GM19043 (cell line): ENCODE measurements at regions not wholly inside any gene's neighbourhood (a gene's known extent, or its start where the extent isn't known, plus 50 kb on each side); places are given as distances from the start of the nearest gene placed in this dataset.

Experiments
- ATAC-seq: cut with Tn5 transposase; IDR thresholded peaks from one replicate; pipeline ENCODE4 v1.9.1; 2021; ENCODE audit warnings: low read depth; ENCODE audit not compliant: unreplicated experiment

DNA sequence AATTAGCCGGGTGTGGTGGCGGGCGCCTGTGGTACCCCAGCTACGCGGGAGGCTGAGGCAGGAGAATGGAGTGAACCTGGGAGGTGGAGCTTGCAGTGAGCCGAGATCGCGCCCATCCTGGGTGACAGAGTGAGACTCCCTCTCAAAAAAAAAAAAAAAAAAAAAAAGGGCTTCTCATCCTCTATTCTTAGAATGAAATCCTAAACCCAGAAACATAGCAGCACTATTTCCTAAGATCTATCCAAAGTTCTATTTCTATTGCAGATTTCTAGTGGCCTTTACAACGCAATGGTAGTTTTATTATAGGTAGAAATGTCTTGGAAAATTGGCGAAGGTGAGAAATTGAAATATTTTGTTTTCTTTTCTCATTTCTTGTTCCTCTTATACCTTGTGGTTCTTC, 501.0 kb upstream of the SETBP1 start:
- no peak for ATAC-seq

DNA sequence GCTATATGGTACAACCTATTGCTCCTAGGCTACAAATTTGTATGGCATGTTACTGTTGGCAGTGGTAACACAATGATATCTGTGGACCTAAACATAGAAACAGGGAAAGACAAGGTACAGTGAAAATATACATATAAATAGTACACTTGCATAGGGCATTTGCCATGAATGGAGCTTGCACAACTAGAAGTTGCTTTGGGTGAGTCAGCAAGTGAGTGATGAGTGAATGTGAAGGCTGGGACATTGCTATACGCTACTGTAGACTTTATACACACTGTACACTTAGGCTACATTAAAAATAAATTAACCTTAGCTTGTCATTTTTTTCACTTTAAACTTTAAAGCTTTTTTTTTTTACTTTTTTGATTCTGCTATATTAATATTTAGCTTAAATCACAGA, 500.0 kb upstream of the SETBP1 start:
- ATAC-seq = no peak

DNA sequence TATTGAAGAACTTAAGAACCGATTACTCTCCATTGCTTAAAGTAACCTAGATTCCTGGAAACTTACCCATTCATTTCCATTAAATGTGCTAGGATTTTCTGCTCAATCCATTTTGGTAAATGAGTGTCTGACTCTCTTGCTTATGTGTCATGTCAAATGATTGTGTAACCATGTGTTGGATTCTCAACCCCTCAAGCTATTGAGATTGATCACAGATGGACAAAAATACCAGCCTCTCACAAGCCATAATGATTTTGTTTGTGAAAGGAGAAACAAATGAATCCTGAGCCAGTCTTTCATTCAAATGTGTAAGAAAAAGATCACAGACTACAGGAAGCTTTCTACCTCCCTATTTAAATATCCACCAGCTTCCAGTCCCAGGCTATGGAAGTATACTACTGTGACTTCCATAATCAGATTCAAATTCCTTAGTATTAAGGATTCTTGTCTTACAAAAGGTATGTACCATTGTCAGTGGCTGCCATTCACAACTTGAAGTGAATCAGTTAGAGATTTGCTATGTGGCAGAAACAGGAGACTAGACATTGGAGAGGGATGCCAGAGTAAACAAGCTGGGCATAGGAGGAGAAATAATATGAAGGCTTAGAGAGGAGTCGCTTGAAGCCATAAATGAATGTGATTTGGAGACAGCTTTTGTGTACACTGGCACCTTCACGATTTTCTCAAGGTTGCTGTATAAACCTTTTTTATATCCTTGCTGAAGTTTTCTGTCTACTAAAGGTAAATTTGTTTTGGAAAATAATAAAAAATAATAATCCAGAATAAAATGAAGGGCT, 498.5 kb upstream of the SETBP1 start:
- ATAC-seq = no peak

DNA sequence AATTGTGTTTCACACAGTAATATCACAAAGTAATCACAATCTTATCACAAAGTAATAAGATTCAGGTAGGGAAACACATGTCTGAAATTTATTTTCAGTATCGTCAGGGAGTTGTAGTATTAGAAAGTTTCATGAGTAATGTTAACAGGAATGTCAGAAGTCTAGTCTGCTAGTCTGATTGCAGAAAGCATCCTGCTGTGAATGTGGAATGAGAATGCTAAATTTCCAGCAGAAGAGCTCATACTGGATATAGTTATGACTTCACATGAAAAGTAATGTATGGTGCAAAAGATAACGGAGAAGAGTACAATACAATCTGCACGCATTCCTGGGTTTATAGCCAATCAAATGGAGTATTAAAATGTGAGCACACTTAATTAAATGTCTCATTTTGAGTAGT, 494.7 kb upstream of the SETBP1 start:
- ATAC-seq = no peak

DNA sequence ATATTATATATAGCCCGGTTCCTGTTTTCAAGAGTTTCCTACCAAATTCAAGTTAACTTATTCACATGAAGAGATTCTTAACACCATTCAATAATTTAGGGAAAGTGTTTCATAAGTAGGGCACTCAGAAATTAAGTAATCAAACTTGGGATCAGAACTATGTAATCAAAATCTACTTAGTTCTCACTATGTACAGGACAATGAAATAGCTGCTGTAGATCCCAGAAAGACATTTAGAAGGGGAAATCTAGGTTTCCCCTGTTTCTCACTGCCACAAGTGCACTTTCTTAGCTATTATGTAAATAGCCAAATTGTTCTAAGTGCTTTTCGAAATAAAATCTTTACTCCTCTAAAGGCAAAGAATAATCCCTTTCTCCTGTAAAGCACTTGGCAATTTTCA, 493.6 kb upstream of the SETBP1 start:
- ATAC-seq = no peak

DNA sequence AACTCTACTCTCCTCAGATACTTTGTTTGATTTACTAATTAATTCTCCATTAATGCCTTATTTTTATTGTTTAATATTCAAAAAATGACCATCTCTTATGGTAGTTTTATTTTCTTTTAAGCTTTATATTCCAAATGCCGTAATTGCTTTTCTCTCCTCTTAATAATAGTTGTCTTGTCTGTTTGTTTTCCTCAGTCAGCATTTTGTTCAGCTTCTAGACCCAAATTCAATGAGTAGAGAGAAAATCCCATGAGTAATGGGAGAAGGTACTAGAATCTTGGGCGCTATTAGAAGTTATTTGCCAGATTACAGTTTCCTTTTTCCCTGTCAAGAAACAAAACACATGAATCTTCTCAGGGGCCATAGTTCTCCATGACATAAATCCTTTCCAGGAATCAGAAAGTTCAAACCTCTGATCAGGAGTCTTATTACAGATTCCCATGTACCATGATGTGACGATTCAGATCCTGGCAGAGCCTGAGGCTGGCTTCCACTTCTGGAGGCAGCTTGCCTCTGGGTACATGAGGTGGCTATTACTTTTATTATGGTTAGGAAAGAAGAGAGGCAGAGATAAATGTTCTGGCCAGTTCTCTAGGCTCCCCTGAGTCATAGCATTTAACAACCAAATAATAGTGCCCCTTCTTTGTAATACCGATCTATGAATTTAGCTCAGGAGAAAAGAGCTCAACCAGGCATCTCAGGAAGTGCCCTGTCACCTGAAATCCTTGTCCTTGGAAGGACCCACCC, 485.1 kb upstream of the SETBP1 start:
- no peak for ATAC-seq

DNA sequence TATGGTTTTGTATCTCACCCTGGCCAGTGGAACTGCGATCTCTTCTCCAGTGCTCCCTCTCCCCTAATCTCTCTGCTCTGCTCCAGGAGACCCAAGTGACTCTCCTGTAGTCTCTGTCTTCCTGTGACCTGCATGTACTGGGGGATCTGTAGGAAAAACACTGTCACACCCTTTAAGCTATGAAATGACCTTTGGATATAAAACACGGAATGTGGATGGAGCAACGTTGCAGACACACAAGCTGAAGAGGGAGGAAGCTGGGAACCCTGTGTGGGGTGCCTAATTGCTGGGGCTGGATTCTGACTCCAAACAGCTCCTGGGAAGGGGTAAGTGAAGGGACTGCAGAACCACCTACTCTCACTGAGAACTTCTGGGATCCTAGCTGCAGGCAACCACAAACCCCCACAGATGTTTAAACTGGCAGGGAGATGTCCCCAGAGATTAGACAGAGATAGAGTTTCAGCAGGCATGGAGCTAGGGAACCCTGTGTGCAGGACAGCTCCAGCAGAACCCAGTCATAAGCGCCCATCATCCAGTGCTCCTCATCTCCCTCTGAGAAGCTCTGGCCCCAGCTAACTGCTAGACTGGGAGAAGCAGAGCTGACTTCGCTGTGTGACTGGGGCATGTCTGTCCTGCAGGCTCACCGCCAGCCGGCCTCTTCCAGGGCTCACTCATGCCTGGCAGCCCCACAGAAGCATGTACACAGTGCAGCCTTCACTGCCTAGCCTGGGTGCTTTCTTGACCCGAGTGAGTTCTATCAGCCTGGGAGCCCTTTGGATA, 482.7 kb upstream of the SETBP1 start:
- no peak for ATAC-seq

DNA sequence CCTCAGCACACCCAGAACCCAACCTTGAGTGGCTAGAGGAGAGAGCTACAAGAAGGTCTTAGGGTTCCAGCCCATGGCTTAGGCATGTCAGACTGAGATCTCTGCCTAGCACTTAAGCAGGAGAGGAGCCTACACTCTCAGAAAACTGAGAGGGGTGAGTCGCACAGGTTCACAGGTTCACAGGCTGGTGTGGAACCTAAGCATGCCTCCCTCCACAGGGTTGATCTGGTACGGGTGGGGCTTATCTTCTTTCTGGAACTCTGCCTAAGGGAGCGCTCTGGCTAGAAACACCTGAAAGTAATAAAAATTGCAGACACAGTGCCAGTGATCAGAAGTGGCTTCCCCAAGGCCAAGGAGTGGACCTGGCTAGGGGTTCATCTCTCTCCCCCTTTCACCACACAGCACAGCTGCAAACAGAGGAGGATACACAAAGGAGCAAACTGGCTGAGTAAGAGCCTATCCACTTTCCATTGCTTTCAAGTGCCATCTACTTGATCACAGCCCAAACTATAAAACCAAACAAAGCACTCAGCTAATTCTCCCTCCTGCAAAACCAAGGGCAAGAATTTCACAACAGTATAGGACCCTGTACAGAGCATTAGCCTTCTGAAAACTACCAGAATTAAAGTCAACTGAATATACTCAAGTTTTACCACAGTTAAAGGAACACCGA, 481.9 kb upstream of the SETBP1 start:
- no peak for ATAC-seq

DNA sequence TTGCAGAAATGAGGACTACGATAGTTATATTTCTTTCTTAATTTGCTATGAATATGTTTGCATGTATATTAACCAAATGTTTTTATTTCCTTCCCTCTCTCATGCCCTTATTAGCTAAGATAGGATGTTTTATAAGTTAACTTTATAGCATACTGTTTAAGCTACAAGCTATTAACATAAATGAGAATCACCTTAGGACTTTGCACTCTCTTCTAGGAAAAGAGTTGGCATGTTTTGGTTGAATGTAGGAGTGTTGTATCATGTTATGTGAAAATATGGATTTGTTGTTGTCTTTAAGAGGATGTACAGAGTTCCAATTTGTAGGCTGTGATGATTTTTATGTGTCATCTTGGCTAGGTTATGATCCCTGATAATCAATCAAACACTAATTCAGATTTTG, 467.4 kb upstream of the SETBP1 start:
- no peak for ATAC-seq

DNA sequence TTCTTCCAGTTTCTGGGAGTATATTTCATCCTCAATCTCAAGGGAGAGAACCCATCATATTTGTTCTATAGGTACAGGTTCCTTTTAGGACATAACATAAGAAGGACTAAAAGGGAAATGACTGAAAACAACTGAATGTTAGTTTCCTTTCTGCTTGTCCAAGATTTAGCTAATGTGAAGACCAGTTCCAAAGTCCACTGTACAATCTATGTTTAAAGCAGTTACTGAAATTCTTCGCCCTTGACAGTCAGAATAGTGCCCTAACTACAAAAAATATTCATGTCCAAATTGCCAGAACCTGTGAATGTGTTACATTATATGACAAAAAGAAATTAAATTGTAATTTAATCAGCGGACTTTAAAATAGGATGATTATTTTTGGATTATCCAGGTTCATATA, 466.3 kb upstream of the SETBP1 start:
- no peak for ATAC-seq

DNA sequence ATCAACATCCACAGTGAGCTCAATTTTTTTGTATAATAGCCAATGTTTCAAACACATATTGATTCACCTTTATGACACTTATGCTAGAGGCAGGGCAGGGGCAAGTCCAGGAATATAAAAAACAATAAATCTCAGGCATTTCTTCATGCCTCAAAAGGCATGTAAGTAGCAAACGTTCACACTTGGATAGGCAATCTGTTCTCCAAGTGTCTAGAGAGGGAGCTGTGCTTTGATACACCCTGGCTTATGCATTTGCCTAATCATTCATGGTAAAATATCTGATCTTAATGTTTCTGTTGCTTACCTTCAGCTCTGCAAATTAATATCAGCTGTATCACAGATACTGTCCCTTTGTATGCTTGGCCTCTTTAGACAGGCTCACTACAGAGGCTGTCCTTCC, 464.5 kb upstream of the SETBP1 start:
- ATAC-seq = no peak

DNA sequence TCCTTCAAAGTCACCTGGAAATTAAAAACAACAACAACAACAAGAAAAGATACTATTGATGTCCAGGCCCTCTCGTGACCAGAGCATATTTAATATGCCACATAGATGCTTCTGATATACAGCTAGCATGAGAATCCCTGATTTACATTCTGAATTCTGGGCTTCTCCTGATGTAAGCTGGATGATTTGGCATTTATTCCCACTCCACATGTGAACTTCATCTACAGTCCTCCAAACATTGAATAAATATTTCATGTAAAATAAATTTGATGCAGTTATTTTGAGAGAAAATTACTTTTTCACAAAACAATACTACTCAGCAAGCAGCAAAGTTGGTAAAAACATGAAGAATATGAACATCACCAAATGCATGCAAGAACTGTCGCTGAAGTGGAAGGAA, 453.2 kb upstream of the SETBP1 start:
- ATAC-seq = no peak

DNA sequence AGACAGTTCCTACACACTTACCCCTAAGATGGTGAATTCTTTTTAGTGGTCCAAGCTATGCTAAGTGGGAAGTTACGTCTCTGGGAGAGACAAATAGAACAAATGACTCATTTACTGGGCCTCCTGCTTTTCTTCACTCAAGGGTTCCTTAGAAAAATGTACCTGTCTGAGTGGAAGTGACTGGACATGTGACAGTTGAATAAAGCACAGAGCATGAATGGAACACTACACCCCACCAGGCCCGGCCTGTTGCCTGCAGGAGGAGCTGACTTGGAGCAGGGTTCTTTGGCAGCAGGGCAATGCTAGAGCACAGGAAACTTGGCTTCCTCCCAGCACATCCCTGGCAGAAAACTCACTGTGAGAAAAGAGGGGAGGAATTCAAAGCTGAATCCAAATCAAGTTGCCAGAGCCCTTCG, 451.0 kb upstream of the SETBP1 start:
- ATAC-seq = no peak

DNA sequence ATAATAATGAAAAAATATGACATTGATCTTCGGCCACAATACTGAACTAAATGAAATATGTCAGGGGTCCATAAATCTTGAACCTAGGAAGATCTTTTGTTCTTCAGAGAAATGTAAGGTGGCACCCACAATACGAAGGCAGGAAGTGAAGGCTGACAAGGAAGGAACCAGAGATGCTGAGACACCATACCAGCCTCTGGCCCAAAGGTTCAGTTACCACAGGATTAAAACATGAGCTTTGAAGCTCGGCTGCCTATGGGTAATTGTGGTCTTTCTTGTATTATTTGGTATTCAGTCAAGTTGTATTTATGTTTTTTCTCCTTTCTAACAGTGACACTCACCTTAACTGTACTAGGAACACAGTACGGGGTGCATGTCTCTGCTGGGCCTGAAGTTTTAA, 448.8 kb upstream of the SETBP1 start:
- no peak for ATAC-seq

DNA sequence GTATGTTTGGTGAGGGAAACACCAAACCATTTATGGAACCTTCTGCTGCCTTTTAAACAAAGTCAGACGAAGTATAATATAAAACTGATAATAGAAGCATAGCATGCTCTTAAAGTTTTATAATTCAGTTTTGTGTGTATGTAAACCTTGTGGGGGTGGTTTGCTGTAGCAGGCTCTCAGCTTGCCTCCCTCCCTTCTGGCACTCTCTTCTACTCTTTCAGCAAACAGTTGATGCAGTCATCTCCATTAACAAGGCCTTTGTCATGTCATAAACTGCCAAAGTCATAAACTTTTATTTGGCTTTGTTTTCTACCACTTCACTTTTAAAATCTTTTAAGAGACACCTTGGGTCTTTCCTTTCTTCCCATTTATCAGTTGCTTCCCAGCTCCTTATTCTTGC, 448.2 kb upstream of the SETBP1 start:
- ATAC-seq = no peak

DNA sequence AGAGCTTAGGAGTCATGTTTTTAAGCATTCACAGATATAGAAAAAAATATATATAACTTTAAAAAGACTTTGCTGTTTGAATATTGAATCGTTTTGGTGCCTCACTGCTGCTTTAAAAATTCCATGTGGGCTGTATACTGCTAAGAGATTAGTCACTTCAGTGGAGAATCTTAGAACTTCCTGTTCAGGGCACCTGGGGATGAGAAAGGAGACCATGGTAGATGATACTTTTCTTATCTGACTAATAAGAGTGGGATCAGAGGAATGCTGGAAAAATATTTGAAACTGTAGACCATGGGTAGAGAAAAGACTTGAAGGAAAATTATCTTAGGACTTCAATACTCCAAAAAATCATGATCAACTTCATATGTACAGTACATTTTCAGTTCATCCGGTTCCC, 442.2 kb upstream of the SETBP1 start:
- ATAC-seq = no peak

DNA sequence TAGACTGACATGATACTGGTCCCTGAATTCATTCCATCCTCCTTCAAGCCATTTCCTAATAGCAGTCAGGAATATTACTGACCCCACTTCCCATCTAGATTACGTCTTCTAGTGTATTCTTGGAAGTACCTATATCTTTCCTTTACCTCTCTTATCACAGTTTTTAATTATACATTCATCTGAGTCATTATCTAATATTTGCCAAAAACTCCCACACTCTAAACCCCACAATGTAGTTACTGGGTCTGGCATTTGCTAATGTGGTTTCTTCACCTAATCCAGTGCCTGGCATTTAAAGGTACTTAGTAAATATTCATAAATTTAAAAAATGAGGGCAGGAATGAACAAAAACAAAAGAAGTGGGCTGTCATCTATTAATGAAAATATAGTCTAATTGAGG, 441.8 kb upstream of the SETBP1 start:
- ATAC-seq = no peak

DNA sequence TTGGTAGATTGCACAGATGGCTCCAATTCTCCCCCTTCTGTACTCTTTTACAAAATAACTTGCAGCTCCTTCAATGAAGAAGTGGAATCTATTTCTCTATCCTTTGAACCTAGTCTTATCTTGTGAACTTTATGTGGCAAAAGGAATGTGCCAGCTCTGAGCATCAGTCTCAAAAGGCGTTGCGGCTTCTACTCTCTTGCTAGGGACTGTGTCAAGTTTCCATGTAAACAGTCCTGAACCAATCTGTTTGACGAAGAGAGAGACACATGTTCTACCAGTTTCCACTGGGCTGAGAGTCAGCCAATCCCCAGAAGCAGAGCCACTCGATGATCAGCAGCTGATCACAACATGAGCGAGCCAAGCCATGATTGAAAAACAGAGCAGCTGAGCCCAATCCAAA, 439.7 kb upstream of the SETBP1 start:
- ATAC-seq = no peak

DNA sequence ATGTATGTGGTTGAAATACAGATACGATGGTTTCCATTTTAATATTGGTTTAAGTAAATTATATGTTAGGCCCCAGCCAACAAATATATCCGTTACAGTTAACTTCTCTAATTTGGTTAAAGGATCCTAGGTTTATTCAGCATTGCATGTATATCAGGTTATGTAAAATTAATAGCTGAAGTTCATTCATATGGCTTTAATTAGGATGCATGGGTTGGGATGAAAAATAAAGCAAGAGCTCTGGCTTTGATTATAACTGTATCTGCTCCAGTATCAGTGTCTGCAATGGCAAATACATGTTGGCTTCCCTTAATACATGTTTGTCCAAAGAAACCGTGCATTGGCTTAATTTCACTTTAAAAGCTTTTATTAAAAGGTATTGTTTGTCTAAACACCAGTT, 435.7 kb upstream of the SETBP1 start:
- no peak for ATAC-seq

DNA sequence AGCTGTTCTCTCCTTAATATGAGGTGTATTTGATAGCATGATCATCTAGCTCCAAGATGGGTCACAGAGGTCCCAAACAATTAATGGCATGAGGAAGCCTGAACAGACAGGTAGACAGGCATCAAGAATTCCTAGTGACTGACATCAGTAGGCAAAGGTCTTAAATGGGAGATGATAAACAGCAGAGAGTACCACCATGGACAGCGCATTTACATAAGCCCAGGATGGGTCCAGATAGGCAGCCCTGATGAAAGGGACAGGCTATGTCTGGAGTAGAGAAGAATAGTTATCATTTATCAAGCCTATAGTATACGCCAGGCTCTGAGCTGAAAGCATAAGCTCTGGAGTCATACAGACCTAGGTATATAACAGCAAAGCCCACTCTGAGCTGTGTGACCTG, 434.7 kb upstream of the SETBP1 start:
- ATAC-seq = no peak

DNA sequence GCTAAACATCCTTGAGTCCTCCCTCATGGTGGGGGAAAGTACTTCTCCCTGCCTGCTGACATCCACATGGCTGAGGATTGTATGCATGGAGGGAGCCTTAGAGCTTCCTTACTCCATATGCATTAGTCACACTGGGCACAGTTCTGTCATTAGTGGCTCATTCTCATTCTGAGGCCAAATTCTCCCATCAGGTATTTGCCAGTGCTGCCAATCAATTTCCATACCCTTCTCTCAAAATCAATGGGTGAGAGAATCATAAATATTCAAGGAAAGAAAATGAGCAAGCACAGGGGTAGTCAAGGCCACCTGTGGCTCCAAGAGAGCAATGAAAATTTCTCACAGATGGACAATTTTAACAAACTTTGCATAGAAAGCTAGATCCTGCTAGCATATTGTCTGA, 422.6 kb upstream of the SETBP1 start:
- no peak for ATAC-seq
